ENCODE measurements at regions not wholly inside any gene's neighbourhood (a gene's known extent, or its start where the extent isn't known, plus 50 kb on each side); places are given as distances from the start of the nearest gene placed in this dataset.

- Histone ChIP-seq H3K36me3 (ENCODE audit: control insufficient read depth in 5 of 5, insufficient read depth in 5 of 5, low read length in 5 of 5) (peaks cover 0 to 4% (median 2%) of the 10 kb centered on the region in 5 donors), H3K27ac (ENCODE audit: low read depth, low read length) (no peak overlapping the region), H3K9ac (ENCODE audit: low read length in 5 of 5) (no peak overlapping the region), H3K4me3 (ENCODE audit: low read depth in 1 of 5, low read length in 5 of 5) (no peak overlapping the region), H3K27me3 (ENCODE audit: control insufficient read depth in 5 of 5, insufficient read depth in 4 of 5, low read length in 5 of 5) (peaks cover 0 to 12% (median 0%) of the 10 kb centered on the region in 5 donors), H3K9me3 (ENCODE audit: control insufficient read depth in 5 of 5, low read length in 5 of 5) (no peaks in the 10 kb centered on the region), H3K4me1 (ENCODE audit: control insufficient read depth in 5 of 5, insufficient read depth in 5 of 5, low read length in 5 of 5) (peaks cover 0 to 55% (median 36%) of the 10 kb centered on the region in 5 donors)
These were observed 112.9 kb upstream of the SMURF2 start for GRCh38 chr17:64774888-64775540.

- Histone ChIP-seq H3K9ac (ENCODE audit: low read length in 5 of 5) (no peak overlapping the region), H3K27me3 (ENCODE audit: control insufficient read depth in 5 of 5, insufficient read depth in 4 of 5, low read length in 5 of 5) (peaks cover 0 to 10% (median 0%) of the 10 kb centered on the region in 5 donors), H3K4me3 (ENCODE audit: low read depth in 1 of 5, low read length in 5 of 5) (no peak overlapping the region)
These were observed 112.0 kb upstream of the SMURF2 start for GRCh38 chr17:64773836-64774761.

DNA sequence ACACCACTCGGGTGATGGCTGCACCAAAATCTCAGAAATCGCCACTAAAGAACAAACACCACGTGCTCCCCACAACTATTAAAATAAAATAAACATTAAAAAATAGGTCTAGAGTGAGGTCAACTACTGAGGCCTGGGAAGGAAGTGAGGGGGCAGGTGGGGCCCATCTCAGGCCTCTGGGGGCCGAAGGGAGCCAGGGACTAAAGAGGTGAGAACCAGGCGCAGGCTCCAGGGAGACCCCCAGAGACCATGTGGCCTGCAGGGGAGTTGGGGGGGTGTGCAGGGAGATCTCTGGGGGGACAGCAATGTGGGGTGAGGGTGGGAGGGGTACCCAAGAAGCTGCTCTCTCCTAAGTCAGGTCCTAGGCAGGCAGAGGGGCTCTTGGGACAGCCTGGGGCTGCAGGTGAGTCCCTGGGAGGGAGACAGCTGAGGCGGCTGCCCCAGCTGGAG lies 111.3 kb upstream of the SMURF2 start:
- no peaks in the 10 kb centered on the region for H3K9me3 ChIP-seq (ENCODE audit: control insufficient read depth in 5 of 5, low read length in 5 of 5)
- no peak overlapping the region for H3K27ac ChIP-seq (ENCODE audit: low read depth, low read length)
- H3K4me1 ChIP-seq (ENCODE audit: control insufficient read depth in 5 of 5, insufficient read depth in 5 of 5, low read length in 5 of 5): peaks cover 0 to 39% (median 22%) of the 10 kb centered on the region in 5 donors
- H3K9ac ChIP-seq (ENCODE audit: low read length in 5 of 5): no peak overlapping the region
- H3K4me3 ChIP-seq (ENCODE audit: low read depth in 1 of 5, low read length in 5 of 5): no peak overlapping the region
- H3K36me3 ChIP-seq (ENCODE audit: control insufficient read depth in 5 of 5, insufficient read depth in 5 of 5, low read length in 5 of 5): peaks cover 0 to 3% (median 2%) of the 10 kb centered on the region in 5 donors
- peaks cover 0 to 7% (median 0%) of the 10 kb centered on the region in 5 donors for H3K27me3 ChIP-seq (ENCODE audit: control insufficient read depth in 5 of 5, insufficient read depth in 4 of 5, low read length in 5 of 5)

More at GRCh38 chr17:64773836-64774761, 112.0 kb upstream of the SMURF2 start:
- peaks cover 0 to 6% (median 3%) of the 10 kb centered on the region in 5 donors for H3K36me3 ChIP-seq (ENCODE audit: control insufficient read depth in 5 of 5, insufficient read depth in 5 of 5, low read length in 5 of 5)
- H3K27ac ChIP-seq (ENCODE audit: low read depth, low read length): no peak overlapping the region
- H3K9me3 ChIP-seq (ENCODE audit: control insufficient read depth in 5 of 5, low read length in 5 of 5): no peaks in the 10 kb centered on the region
- peaks cover 0 to 46% (median 27%) of the 10 kb centered on the region in 5 donors for H3K4me1 ChIP-seq (ENCODE audit: control insufficient read depth in 5 of 5, insufficient read depth in 5 of 5, low read length in 5 of 5)

GRCh38 chr17:64772845-64773299 lies 110.8 kb upstream of the SMURF2 start:
- Histone ChIP-seq H3K27ac (ENCODE audit: low read depth, low read length) (no peak overlapping the region), H3K4me1 (ENCODE audit: control insufficient read depth in 5 of 5, insufficient read depth in 5 of 5, low read length in 5 of 5) (peaks cover 0 to 34% (median 17%) of the 10 kb centered on the region in 5 donors), H3K9me3 (ENCODE audit: control insufficient read depth in 5 of 5, low read length in 5 of 5) (no peaks in the 10 kb centered on the region), H3K27me3 (ENCODE audit: control insufficient read depth in 5 of 5, insufficient read depth in 4 of 5, low read length in 5 of 5) (peaks cover 0 to 1% (median 0%) of the 10 kb centered on the region in 5 donors), H3K4me3 (ENCODE audit: low read depth in 1 of 5, low read length in 5 of 5) (no peak overlapping the region), H3K9ac (ENCODE audit: low read length in 5 of 5) (no peak overlapping the region), H3K36me3 (ENCODE audit: control insufficient read depth in 5 of 5, insufficient read depth in 5 of 5, low read length in 5 of 5) (peaks cover 0 to 3% (median 2%) of the 10 kb centered on the region in 5 donors)

DNA sequence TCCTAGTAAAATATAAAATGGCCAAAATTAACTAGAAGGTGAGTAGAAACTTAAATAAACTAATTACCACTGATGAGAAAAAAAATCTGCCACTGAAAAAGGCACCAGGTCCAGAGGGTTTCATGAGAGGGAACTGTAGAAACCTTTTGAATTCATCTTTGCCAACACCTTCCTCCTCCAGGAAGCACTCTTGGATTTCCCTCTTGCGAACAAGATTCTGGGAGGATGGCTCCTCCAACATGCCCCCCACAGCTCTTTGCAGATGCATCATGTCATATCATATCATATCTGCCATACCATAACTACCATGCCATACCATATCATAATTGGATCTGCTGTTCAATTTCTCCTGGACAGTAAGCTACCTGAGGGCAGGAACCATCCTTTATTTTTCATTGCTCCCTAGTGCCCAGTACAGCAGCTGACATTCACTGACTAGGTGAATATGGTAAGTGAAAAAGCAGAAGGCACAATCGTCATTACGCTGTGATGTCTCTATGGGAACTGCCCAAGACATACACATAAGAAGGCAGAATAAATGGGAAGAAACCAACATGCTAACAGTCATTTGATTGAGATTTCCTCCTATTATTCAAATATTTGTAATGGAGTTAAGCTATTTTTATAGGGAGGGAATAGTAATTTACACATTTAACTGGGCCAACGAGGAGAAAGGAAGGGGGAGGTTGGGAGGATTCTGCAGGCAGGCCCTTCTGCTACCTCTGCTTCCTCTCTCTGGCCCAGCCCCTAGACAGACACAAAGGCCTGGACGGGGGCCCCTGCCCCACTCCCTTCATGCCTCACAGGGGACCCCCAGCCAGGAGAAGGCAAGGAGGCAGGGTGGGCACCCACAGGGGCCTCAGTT lies 110.1 kb upstream of the SMURF2 start:
- Histone ChIP-seq H3K4me3 (ENCODE audit: low read depth in 1 of 5, low read length in 5 of 5) (no peak overlapping the region), H3K4me1 (ENCODE audit: control insufficient read depth in 5 of 5, insufficient read depth in 5 of 5, low read length in 5 of 5) (peaks cover 0 to 27% (median 11%) of the 10 kb centered on the region in 5 donors), H3K36me3 (ENCODE audit: control insufficient read depth in 5 of 5, insufficient read depth in 5 of 5, low read length in 5 of 5) (peaks cover 0 to 3% (median 2%) of the 10 kb centered on the region in 5 donors), H3K9ac (ENCODE audit: low read length in 5 of 5) (no peak overlapping the region), H3K27ac (ENCODE audit: low read depth, low read length) (no peak overlapping the region), H3K9me3 (ENCODE audit: control insufficient read depth in 5 of 5, low read length in 5 of 5) (no peaks in the 10 kb centered on the region), H3K27me3 (ENCODE audit: control insufficient read depth in 5 of 5, insufficient read depth in 4 of 5, low read length in 5 of 5) (no peaks in the 10 kb centered on the region)

DNA sequence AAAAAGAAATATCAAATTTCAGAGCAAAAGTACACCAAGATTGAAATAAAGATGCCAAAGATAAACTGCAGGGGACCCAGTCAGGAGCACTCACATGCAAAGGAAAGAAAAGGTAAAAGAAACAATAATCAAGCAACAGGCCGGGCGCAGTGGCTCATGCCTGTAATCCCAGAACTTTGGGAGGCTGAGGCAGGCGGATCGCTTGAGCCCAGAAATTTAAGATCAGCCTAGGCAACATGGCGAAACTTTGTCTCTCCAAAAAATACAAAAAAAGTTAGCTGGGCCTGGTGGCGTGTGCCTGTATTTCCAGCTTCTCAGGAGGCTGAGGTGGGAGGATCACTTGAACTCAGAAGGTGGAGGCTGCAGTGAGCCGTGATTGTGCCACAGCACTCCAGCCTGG lies 107.6 kb upstream of the SMURF2 start:
- Histone ChIP-seq H3K4me1 (ENCODE audit: control insufficient read depth in 5 of 5, insufficient read depth in 5 of 5, low read length in 5 of 5) (peaks cover 0 to 11% (median 4%) of the 10 kb centered on the region in 5 donors), H3K9ac (ENCODE audit: low read length in 5 of 5) (no peak overlapping the region), H3K27ac (ENCODE audit: low read depth, low read length) (no peak overlapping the region), H3K27me3 (ENCODE audit: control insufficient read depth in 5 of 5, insufficient read depth in 4 of 5, low read length in 5 of 5) (no peaks in the 10 kb centered on the region), H3K4me3 (ENCODE audit: low read depth in 1 of 5, low read length in 5 of 5) (no peak overlapping the region), H3K9me3 (ENCODE audit: control insufficient read depth in 5 of 5, low read length in 5 of 5) (no peaks in the 10 kb centered on the region), H3K36me3 (ENCODE audit: control insufficient read depth in 5 of 5, insufficient read depth in 5 of 5, low read length in 5 of 5) (peaks cover 0 to 12% (median 9%) of the 10 kb centered on the region in 5 donors)

- H3K9me3 ChIP-seq (ENCODE audit: control insufficient read depth in 5 of 5, low read length in 5 of 5): no peaks in the 10 kb centered on the region
- H3K27me3 ChIP-seq (ENCODE audit: control insufficient read depth in 5 of 5, insufficient read depth in 4 of 5, low read length in 5 of 5): no peaks in the 10 kb centered on the region
- H3K27ac ChIP-seq (ENCODE audit: low read depth, low read length): no peak overlapping the region
- H3K9ac ChIP-seq (ENCODE audit: low read length in 5 of 5): no peak overlapping the region
- H3K4me1 ChIP-seq (ENCODE audit: control insufficient read depth in 5 of 5, insufficient read depth in 5 of 5, low read length in 5 of 5): peaks cover 0 to under 1% (median 0%) of the 10 kb centered on the region in 5 donors
- H3K4me3 ChIP-seq (ENCODE audit: low read depth in 1 of 5, low read length in 5 of 5): no peak overlapping the region
- H3K36me3 ChIP-seq (ENCODE audit: control insufficient read depth in 5 of 5, insufficient read depth in 5 of 5, low read length in 5 of 5): peaks cover 4 to 28% (median 15%) of the 10 kb centered on the region in 5 donors
These were observed 105.3 kb upstream of the SMURF2 start for GRCh38 chr17:64767269-64767997.

DNA sequence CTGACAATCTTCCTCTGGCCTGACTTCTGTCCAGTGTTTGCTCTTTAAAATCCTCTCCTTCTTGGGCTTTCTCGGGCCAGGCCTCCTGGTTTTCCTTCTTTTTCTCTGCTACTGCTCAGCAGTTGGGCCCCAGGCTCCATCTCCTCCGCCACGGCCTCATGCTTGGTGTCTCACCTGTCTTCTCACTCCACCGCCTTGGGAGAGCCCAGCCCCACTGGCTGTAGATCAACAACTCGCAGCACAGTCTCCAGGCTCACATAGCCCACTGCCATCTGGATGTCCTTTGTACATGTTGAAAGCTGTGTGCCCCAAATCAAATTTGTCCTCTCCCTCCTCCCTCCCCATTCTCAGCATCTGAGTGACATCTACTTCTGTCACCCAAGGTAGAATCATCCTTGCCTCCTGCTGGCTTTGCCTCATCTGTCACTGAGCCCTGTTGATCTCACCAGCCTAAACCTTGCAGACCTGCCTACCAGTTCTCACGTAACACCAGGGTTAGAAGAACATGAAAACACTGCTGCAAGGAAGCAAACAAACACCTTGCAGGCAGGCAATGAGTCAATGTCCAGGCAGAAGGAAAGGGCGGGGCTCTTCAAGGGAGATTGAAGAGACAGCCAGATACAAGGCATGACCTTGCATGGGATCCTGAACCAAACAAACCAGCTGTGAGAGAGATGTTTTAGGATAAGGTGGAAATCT lies 103.2 kb upstream of the SMURF2 start:
- Histone ChIP-seq H3K4me3 (ENCODE audit: low read depth in 1 of 5, low read length in 5 of 5) (no peak overlapping the region), H3K27ac (ENCODE audit: low read depth, low read length) (no peak overlapping the region)

More for the DNA sequence above, 103.2 kb upstream of the SMURF2 start:
- no peaks in the 10 kb centered on the region for H3K4me1 ChIP-seq (ENCODE audit: control insufficient read depth in 5 of 5, insufficient read depth in 5 of 5, low read length in 5 of 5)
- H3K9ac ChIP-seq (ENCODE audit: low read length in 5 of 5): no peak overlapping the region
- peaks cover 19 to 45% (median 29%) of the 10 kb centered on the region in 5 donors for H3K36me3 ChIP-seq (ENCODE audit: control insufficient read depth in 5 of 5, insufficient read depth in 5 of 5, low read length in 5 of 5)
- no peaks in the 10 kb centered on the region for H3K27me3 ChIP-seq (ENCODE audit: control insufficient read depth in 5 of 5, insufficient read depth in 4 of 5, low read length in 5 of 5)
- H3K9me3 ChIP-seq (ENCODE audit: control insufficient read depth in 5 of 5, low read length in 5 of 5): no peaks in the 10 kb centered on the region
